ENCODE measurements at regions not wholly inside any gene's neighbourhood (a gene's known extent, or its start where the extent isn't known, plus 50 kb on each side); places are given as distances from the start of the nearest gene placed in this dataset.

DNA sequence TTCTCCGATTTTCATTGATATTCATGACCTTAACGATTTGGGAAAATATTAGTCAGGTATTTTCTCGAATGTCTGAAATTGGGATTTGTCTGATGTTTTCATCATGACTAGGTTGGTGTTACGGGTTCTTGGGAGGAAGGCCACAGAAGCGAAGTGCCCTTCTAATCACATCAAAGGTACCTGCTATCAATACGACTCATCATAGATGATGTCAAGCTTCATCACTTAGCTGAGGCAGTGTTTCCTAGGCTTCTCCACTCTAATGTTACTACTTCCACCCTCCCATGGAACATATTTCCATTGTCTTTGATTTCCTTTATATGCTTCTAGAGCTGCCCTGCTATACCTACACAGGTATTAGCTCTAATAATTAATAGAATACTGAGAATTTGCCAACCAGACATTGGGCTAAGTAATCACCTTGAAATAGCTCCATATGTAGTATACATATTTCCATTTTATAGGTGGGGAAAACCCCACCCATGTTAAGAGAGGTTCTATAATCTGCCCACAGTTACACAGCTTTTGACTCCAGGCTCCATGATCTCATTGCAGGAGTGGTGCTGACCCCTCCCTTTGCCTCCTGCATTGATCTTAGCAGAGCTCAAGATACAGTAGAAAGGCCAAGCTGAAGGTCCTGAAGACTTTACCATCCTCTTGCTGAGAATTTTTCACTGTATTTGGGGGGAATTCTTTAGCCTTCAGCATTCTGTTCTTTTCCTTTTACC lies 238.6 kb upstream of the ADAMTSL1 start:
- DNase-seq = no peak

DNA sequence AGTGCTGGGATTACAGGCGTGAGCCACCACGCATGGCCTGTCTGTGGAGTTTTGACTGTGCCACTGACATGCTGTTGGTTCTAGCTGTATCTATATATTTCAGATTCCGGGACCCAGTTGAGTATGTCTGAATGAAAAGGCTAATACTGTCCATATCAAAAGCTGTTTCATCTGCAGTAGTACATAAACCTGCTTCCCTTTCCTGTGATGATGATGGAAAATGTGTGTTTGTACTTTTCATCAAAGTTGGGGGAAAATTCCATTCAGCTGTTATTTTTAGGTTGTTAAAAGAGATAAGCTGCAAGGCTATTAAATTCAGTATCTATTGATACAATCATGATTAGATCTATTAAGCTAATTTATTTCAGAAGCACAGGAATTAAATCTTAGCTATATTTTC lies 237.6 kb upstream of the ADAMTSL1 start:
- no peak for DNase-seq

DNA sequence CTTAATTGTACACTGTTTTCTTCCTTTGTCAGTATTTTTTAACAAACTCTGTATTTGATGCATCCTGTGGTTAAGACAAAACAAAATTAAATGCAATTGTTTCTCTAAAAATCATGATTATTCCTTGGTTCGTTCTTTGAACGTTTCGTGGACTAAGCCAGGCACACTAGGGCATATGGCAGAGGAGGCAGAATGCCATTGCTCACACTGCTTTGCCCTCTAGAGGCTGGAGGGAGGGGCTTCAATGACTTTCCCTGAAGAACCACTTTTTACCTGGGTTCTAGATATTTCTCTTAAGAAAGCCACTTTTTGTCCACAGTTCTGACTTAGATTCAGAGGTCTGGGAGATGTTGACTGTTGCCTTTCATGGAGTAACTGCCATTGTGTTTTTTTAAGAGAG lies 236.2 kb upstream of the ADAMTSL1 start:
- DNase-seq = no peak

DNA sequence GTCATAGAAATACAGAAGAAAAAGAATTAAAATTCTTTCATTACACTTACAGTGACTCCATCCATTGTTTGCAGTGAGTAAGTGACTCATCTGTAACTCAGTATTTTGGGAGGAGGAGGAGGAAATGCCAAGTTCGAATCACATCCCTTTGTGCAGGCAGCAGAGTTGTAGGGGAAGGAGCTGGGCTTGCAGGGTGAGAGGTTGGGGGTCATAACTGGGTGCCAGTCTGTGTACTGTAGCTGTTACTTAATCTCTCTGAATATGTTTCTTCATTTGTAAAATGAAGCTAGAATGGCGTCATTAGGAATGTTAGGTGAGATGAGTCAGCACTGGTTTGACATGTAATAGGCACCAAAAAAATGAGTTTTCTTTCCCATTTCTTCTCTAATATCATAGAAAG lies 235.7 kb upstream of the ADAMTSL1 start:
- no peak for DNase-seq

DNA sequence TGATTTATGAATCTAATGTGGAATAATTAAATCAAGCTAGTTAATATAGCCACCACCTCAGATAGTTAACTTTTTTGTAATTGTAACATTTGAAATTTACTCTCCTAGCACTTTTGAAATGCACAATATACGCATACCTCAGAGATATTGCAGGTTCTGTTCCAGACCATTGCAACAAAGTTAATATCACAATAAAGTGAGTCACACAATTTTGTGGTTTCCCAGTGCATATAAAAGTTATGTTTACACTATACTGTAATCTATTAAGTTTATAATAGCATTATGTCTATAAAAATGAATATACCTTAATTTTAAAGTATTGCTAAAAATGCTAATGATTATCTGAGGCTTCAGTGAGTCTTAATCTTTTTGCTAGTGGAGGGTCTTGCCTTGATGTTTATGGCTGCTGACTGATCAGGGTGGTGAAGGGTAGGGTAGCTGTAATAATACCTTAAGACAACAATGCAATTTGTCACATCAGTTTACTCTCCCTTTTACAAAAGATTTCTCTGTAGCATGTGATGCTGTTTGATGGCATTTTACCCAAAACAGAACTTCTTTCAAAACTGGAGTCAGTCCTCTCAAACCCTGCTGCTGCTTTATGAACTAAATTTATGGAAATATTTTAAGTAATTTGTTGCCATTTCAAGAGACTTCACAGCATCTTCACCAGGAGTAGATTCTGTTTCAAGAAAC lies 235.1 kb upstream of the ADAMTSL1 start:
- no peak for DNase-seq

DNA sequence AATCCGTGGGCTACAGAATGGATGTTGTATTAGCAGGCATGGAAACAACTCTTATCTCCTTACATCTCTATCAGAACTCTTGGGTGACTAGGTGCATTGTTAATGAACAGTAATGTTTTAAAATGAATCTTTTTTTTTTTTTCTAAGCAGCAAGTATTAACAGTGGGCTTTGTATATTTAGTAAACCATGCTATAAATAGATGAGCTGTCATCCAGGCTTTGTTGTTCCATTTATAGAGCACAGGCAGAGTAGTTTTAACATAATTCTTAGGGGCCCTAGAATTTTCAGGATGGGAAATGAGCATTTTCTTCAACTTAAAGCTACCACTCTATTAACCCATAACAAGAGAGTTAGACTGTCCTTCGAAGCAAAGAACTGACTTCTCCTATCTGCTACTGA lies 233.7 kb upstream of the ADAMTSL1 start:
- no peak for DNase-seq

DNA sequence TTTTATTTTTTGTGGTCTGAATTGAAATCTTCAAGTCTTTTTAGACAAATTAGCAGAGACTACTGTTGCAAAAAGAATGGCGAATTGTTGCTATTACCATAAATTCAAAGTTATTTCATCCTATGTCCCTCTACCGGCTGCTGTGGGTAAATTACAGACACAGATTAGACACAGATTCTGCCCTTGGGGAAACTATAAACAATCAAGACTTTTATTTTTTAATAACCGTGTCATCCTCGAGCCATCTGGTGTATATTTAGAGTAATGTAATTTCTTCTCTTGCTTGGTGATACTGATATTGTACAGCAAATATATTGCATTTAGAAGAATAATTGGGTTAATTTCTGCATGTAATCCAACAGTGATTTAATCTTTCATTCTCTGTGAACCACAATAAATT lies 228.0 kb upstream of the ADAMTSL1 start:
- no peak for DNase-seq

DNA sequence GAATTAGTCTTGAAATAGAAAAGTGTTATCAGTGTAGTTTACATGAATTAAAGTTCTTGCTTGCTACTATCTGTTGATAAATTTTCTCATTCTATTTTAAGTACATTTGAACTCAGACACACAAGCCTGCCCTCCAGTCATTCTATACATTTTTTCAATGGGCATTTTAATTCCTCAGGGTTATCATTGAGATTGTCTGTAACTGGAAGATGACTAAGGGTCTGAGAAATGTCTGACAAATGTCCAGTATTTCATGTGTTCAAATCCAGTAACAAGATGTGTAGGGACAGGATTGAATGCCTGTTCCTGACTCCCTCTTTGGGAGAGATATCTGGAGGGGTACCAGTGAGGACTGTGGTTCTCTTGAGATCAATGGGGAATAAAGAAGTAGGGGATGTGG lies 223.9 kb upstream of the ADAMTSL1 start:
- no peak for DNase-seq

DNA sequence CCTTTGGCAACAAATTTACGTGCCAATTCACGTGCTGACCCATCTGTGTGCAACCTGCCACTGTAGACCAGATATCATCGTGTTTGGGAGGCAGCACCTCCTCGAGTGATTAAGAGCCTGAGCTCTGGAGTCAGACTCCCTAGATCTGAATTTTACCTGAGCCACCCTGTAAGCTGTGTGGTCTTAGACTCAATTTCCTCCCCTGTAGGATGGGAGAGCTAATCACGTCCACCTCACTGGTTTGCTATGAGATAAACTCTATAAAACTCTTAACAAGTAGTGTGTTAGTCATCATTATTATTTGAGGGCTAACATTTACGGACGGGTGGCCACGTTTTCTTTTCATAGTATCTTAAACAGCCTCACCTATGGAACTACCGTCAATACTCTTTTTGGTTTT lies 220.0 kb upstream of the ADAMTSL1 start:
- DNase-seq = no peak

DNA sequence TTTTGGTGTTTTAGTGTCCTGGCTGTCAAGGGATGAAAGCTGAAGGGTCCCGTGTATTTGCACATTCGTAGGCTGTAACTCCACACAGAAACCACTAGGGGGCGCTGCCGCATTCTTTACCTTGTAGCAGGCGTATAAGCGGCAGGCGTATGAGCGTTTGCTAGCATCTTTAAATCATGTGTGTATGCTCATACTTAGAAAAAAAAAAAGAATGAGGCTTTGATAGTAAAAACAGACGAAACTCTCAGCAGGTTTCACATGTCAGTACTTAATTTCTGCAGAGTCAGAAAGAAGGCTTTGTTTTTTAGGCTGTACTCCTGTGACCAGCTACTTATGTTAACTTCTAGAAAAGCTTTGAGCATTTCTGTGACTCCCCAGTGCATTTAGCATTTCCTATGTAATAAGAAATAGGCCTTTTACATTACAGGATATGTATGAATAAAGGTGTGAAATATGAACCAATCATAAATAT lies 218.8 kb upstream of the ADAMTSL1 start:
- peak; percentile 89 for DNase-seq

DNA sequence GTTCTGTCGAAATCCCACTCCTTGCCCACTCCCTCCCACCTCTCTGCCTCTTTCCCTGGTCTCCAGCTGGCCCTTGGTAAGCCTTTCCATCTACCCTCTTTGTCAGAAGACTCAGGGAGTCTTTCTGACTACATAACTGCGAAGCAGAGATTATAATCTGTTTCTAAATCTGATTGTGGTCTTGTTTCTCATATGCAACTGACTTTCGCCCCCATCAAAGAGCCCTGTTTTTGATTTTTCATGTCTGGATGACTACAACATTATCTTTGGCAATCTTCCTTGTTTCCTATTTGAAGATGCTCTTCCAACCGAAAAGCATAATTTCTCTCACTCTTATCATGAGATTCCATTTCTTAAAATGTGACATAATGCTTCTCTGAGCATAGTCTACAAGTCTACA lies 218.2 kb upstream of the ADAMTSL1 start:
- no peak for DNase-seq

DNA sequence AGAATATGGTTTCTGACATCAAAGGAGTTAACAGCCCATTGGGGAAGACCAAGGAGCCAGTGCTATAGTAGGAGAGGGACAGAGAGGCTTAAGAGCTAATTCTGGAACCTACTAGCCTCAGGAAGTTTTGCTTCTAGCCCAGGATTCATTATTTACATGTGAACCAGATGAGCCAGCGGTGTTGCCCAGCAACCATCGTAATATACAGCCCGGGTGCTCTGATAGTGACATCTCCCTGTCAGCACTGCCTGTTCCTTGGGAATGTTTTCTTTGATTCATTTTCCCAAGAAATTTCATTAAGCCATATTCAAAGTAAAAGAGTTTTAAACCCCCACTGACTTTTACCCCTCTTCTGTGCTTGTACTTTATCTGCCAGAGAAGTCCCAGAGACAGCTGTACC lies 217.4 kb upstream of the ADAMTSL1 start:
- no peak for DNase-seq

DNA sequence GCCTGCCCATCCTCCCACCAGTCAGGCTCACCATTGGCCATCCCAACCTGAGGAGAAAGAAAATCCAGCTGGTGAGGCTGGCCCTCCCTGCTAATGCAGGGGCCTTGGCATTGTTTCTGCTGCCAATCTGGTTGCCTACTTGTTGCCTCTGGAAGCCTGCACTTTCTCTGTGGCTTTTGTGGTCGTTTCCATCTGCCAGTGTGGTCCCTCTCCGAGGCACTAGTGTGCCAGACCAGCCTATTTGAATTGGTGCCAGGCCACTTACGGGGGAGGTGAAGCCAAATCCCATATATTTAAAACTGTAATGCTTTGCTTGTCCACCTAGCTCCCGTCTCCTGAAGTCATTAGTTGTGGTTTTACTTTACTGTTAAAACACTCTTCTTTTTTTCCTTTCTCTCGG lies 213.4 kb upstream of the ADAMTSL1 start:
- peak; percentile 79 for DNase-seq

DNA sequence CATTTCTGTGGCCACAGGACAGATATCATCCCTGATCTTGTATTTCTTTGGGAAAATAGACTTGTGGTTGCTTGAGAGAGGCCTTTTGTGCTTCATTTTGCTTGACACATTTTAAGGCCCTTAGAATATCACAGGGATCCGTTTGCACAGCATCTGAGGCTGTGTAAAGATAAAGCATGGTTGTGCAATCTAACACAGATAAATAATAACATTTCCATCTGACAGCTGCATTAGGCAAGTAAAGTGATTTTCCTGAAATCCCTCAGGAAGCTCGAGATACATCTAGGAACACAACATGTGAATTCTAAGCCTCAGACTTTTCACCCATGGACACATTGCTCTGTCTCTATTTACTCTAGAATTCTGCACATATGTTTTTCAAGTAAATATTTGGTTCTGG lies 212.8 kb upstream of the ADAMTSL1 start:
- DNase-seq = no peak

DNA sequence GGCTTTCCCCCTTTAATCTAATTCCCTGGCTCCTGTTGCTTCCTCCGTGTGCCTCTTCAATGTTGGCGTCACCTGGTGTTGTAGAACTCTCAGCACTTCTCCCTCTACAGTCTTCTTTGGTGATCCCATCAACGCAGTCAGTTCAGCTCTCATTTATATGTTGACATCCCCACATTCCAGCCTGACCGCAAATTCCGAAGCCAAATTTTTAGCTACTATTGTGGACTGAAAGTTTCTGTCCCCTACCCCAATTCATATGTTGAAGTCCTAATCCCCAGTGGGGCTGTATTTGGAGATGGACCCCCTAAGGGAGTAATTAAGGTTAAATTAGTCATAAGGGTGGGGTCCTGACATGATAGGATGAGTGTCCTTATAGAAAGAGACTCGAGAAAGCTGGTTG lies 210.6 kb upstream of the ADAMTSL1 start:
- DNase-seq = no peak

DNA sequence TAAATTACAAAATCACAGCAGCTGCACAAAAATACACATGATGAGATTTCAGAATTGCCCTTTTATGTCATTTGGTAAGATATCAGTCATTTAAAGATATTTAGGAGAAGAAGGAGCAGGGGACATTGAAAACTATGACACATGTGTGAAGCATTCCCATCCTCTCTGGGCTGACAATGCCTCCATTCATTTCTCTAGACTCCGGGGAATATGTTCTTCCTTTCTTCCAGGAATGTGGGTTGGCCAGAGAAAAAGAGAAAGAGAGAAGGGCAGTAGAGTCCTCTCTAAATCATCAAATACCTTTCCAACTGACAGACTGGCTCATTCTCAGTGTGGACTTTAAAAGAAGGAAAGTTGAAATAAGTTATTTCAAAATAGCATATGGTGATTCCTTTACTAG lies 205.6 kb upstream of the ADAMTSL1 start:
- no peak for DNase-seq

DNA sequence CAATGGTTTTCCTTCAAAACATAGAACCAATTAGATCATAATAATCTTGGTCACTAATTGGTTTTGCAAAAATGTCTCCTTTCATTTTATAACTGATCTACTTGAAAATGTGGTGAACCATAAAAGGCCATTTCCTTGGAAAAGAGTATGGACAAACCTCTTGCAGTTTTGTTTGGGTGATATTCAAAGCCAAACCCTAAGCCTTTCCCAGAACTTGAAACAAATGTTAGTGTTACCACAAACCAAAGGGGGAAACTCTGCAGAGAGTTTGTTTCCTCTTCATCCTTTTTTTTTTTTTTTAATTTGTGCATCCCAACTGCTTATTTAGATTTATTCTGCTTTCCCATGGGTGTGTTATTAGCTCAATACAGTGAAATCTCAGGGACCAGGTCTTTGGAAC lies 204.4 kb upstream of the ADAMTSL1 start:
- DNase-seq = no peak

DNA sequence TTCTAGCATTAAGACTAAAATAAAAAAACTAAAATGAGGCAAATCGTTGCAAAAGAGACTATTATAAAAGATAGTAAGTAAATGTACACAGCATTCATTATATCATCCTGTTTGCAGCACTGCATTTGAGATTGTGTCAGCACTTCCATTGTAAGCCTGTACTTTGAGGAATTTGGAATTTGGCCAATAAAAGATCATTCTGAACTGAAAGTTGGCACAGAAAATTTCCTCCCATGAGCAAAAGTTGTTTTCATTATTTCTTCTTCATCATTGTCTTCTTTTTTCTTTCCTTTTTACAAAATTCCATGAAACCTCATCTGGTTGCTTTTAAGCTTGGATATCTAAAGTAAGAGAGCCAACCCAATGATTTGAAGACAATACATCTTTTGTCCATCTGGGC lies 199.3 kb upstream of the ADAMTSL1 start:
- DNase-seq = no peak

DNA sequence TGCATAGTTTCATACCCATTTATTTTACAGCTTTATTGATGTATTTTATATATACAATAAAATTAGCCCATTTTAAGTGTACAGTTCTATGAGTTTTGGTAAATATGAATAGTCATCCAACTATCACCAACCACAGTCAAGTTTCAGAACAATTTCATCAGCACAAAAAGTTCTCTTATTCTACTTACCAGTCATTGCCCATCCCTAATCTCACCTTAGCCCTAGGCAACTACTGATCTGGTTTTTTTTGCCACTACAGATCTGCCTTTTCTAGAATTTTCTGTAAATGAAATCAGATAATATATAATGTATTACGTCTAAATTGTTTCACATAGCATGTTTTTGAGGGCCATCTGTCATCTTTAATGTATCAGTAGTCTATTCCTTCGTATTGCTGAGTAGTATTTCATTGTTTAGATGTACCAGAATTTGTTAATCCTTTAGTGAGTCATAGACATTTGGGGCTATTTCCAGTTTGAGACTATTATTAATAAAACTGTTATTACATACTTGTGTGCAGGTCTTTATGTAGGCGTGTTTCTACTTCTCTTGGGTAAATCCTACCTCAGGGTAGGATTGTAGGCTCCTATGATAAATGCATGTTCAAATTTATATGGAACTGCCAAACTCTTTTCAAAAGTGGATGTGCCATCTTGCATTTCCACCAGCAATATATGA lies 198.5 kb upstream of the ADAMTSL1 start:
- no peak for DNase-seq

DNA sequence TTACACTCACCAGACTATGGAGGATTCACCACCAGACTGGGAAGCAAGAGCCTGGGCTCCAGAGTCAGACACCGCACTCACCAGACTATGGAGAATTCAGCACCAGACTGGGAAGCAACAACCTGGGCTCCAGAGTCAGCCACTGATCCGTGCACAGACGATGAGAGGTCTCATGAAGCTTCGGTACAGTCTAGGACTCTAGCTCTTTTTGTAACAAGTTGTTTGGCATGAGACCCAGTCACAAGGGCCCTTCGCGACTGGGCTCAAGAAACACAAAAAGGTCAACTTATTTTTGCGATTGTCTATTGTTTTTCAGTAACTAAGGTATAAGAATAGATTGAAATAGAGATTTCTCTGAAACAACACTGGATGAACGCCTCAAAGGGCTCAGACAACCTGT lies 192.7 kb upstream of the ADAMTSL1 start:
- no peak for DNase-seq

DNA sequence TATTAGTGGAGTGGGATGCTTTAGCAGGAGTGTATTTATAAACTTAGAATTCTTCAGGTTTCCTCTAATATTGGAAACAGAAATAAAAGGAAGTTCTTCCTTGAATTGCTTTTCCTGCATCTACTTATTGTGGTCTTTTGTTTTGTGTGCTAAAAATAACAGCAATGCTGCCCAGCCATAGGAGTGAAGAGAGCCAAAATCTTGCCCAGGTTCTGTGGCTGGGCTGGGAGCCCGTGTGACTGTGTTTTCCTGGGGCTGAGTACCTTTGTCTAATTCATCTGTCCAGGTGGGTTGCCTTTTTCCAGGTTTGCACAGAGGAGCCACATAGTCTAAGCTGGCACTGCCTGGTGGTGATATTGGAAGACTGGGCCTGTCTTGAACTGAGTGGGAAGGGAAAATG lies 179.7 kb upstream of the ADAMTSL1 start:
- no peak for DNase-seq

DNA sequence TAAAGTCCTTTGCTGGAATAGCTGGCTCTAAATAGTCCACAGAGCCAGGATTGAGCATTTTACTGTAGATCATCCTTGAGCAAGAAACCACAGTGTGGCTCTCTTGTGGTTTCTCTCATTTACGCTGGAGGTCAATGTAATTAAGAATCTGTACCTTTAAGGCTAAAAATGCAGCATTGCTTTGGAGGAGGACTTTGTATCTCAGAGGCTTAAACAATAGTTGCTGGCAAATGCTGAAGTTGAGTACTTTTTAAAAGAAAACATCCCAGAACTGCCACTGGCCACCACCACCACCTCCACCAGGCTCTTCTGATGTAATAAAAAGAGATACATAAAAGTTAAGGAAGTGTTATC lies 177.3 kb upstream of the ADAMTSL1 start:
- DNase-seq = no peak

DNA sequence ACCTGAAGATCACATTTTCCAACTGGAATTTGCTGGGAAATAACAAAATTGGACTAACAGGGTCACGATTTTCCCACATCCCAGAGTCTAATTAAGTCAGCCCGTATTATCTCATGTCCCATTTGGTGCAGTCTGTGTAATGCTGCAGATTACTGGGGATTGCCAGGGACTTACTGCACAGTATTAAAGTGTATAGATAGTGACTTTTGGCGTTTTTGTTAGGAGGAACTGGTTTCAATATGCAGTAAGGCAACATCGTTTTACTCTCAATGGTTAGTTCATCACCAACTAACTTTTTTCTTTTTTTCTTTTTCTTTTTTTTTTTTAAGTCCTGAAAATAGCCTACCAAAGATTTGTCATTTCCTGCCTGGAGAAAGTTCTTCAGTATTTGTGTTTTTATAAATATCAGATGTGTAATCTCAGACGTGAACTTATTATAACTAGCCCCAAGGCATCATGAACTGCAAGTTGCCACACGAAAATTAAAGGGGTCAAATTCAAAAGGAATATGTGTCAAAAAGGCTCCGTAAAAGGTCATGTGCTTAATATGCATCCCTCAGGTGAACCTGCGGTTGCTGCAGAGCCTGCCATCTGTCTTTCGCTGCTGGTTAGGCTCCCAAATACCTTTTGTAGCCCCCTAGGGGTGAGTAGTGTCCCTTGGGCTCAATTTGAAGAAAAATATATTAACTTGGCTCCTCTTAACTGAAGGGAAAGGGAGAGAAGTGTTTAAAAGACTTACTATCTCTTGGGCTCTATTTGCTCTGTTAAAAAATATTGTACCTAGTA lies 176.7 kb upstream of the ADAMTSL1 start:
- no peak for DNase-seq

DNA sequence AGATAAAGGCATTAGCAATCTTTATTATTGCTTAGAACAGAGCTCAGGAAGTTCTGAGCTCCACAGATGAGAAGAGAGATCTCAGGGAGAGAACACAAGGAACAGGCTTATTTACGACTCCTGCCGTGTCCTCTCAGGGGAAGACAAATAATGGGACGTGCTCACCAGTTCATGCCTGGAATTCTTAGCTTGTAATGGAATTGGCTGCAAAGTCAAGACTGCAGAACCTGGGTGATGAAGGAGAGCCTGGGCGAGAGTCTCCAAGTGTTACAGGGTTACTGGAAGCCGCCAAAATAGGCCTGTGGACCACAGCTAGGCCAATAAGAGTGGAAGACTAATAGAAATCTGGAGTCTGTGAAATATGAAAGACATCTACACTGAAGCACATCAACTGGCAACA lies 174.5 kb upstream of the ADAMTSL1 start:
- no peak for DNase-seq
